ENCODE measurements at regions not wholly inside any gene's neighbourhood (a gene's known extent, or its start where the extent isn't known, plus 50 kb on each side); places are given as distances from the start of the nearest gene placed in this dataset.

- DNase-seq = no peak
- Histone ChIP-seq H3K27ac (no peak overlapping the region), H3K4me3 (no peak overlapping the region), H3K9me3 (no peaks in the 10 kb centered on the region), H3K27me3 (no peaks in the 10 kb centered on the region), H3K4me1 (no peaks in the 10 kb centered on the region), H3K36me3 (no peaks in the 10 kb centered on the region)
- TF ChIP-seq POLR2A (IDR thresholded peaks at IDR 0.05) = no peak
- TF ChIP-seq CTCF (IDR thresholded peaks at IDR 0.05) = no peak
- intact Hi-C loops (cut with DNase I) = no loop called here
- WGBS, 2 donors = 25 to 35% methylated on average over 1 of the region's 1 CpG
Observed at GRCh38 chr12:90481748-90482147, 473.2 kb downstream of the CCER1 start.

GRCh38 chr12:90479237-90479636 lies 475.7 kb downstream of the CCER1 start:
- H3K4me1 ChIP-seq = no peaks in the 10 kb centered on the region
- no peak for DNase-seq
- intact Hi-C loops (cut with DNase I) = no loop called here
- TF ChIP-seq CTCF (IDR thresholded peaks at IDR 0.05) (no peak), POLR2A (IDR thresholded peaks at IDR 0.05) (no peak)
- H3K27ac ChIP-seq = no peak overlapping the region
- H3K36me3 ChIP-seq = no peaks in the 10 kb centered on the region
- 88 to 95% methylated on average over 1 of the region's 1 CpG for WGBS, 2 donors
- no peak overlapping the region for H3K4me3 ChIP-seq
- H3K27me3 ChIP-seq = no peaks in the 10 kb centered on the region
- no peaks in the 10 kb centered on the region for H3K9me3 ChIP-seq

- Histone ChIP-seq H3K4me1 (no peaks in the 10 kb centered on the region), H3K4me3 (no peak overlapping the region), H3K9me3 (no peaks in the 10 kb centered on the region), H3K27me3 (no peaks in the 10 kb centered on the region), H3K36me3 (no peaks in the 10 kb centered on the region), H3K27ac (no peak overlapping the region)
- DNase-seq = no peak
- TF ChIP-seq CTCF (IDR thresholded peaks at IDR 0.05) (no peak), POLR2A (IDR thresholded peaks at IDR 0.05) (no peak)
- 20 to 22% methylated on average over 2 of the region's 2 CpGs for WGBS, 2 donors
- intact Hi-C loops (cut with DNase I) = no loop called here
Observed at GRCh38 chr12:90473831-90474230, 481.1 kb downstream of the CCER1 start.

- WGBS, 2 donors = 25 to 53% methylated on average over 1 of the region's 1 CpG
- no peaks in the 10 kb centered on the region for H3K36me3 ChIP-seq
- TF ChIP-seq CTCF (IDR thresholded peaks at IDR 0.05) = no peak
- no peak for TF ChIP-seq POLR2A (IDR thresholded peaks at IDR 0.05)
- no peaks in the 10 kb centered on the region for H3K27me3 ChIP-seq
- H3K4me3 ChIP-seq = no peak overlapping the region
- no peak for DNase-seq
- no peak overlapping the region for H3K27ac ChIP-seq
- no peaks in the 10 kb centered on the region for H3K4me1 ChIP-seq
- H3K9me3 ChIP-seq = no peaks in the 10 kb centered on the region
- intact Hi-C loops (cut with DNase I) = no loop called here
Observed at GRCh38 chr12:90460681-90461080, 494.3 kb downstream of the CCER1 start.

GRCh38 chr12:90456248-90456647 lies 498.7 kb downstream of the CCER1 start:
- no peak for DNase-seq
- 80 to 95% methylated on average over 3 of the region's 3 CpGs for WGBS, 2 donors
- no peaks in the 10 kb centered on the region for H3K4me1 ChIP-seq
- H3K9me3 ChIP-seq = no peaks in the 10 kb centered on the region
- no peak overlapping the region for H3K4me3 ChIP-seq
- no peaks in the 10 kb centered on the region for H3K36me3 ChIP-seq
- intact Hi-C loops (cut with DNase I) = no loop called here
- no peak for TF ChIP-seq CTCF (IDR thresholded peaks at IDR 0.05)
- H3K27me3 ChIP-seq = no peaks in the 10 kb centered on the region
- H3K27ac ChIP-seq = no peak overlapping the region
